SK-N-SH treated with all-trans-retinoic acid at 6 μM for 48 hours (cell line): ENCODE measurements at regions not wholly inside any gene's neighbourhood (a gene's known extent, or its start where the extent isn't known, plus 50 kb on each side); places are given as distances from the start of the nearest gene placed in this dataset.

ENCODE experiments used
- TOX ChIP-seq: fragments of 250-450 bp; sonication (Bioruptor Pico); IDR thresholded peaks from 2 replicates; pipeline ENCODE4 v1.8.0; 2021; ENCODE audit warnings: mild to moderate bottlenecking, moderate library complexity, borderline replicate concordance
- ZNF70 ChIP-seq: fragments of 450-650 bp; formaldehyde crosslinking; IDR thresholded peaks from 2 replicates; pipeline ENCODE4 v1.5.0; 2020; ENCODE audit warnings: mild to moderate bottlenecking, moderate library complexity
- TF ChIP-seq, protein P1 (sequence below): fragments of 250-450 bp; sonication (Bioruptor Pico); IDR thresholded peaks from 2 replicates; pipeline ENCODE4 v1.8.0; 2021; ENCODE audit warnings: low read depth, mild to moderate bottlenecking, moderate library complexity, borderline replicate concordance
- TF ChIP-seq, protein P2 (sequence below): fragments of 250-450 bp; sonication (Bioruptor Pico); IDR thresholded peaks from 2 replicates; pipeline ENCODE4 v1.8.0; 2020; ENCODE audit warnings: mild to moderate bottlenecking, moderate library complexity, borderline replicate concordance

DNA sequence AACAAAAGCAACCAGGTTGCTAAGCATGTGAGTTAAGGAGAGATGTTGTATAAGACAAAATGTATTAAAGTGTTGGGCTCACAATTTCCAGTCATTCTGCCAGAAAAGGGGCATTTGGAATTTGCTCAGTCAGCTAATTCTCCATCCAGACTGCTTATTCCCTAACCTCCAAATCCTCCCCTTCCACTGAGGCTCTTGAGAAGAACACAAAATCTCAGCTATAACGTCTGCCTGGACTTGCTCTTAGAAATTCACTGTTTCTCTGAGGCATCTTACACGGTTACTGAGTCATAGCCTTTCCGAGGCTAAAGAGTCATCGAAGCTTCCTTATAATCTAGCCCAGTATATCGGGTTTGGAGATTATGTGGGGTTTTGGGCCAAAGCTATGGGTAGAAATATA is 548.2 kb upstream of the ADGRL4 start:
- TF ChIP-seq, protein P1, sequence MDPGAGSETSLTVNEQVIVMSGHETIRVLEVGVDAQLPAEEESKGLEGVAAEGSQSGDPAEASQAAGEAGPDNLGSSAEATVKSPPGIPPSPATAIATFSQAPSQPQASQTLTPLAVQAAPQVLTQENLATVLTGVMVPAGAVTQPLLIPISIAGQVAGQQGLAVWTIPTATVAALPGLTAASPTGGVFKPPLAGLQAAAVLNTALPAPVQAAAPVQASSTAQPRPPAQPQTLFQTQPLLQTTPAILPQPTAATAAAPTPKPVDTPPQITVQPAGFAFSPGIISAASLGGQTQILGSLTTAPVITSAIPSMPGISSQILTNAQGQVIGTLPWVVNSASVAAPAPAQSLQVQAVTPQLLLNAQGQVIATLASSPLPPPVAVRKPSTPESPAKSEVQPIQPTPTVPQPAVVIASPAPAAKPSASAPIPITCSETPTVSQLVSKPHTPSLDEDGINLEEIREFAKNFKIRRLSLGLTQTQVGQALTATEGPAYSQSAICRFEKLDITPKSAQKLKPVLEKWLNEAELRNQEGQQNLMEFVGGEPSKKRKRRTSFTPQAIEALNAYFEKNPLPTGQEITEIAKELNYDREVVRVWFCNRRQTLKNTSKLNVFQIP (CRISPR knock-in tag) = no peak
- TF ChIP-seq, protein P2, sequence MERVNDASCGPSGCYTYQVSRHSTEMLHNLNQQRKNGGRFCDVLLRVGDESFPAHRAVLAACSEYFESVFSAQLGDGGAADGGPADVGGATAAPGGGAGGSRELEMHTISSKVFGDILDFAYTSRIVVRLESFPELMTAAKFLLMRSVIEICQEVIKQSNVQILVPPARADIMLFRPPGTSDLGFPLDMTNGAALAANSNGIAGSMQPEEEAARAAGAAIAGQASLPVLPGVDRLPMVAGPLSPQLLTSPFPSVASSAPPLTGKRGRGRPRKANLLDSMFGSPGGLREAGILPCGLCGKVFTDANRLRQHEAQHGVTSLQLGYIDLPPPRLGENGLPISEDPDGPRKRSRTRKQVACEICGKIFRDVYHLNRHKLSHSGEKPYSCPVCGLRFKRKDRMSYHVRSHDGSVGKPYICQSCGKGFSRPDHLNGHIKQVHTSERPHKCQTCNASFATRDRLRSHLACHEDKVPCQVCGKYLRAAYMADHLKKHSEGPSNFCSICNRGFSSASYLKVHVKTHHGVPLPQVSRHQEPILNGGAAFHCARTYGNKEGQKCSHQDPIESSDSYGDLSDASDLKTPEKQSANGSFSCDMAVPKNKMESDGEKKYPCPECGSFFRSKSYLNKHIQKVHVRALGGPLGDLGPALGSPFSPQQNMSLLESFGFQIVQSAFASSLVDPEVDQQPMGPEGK = no peak
- no peak for TF ChIP-seq ZNF70 (CRISPR knock-in tag)
- TF ChIP-seq TOX = no peak
